HG02973 (cell line): ENCODE measurements at regions not wholly inside any gene's neighbourhood (a gene's known extent, or its start where the extent isn't known, plus 50 kb on each side); places are given as distances from the start of the nearest gene placed in this dataset.
A peak's percentile ranks its signal among the peaks of the same experiment; 100 is the strongest.
"Not testable (repeated sequence)": the region's sequence is repeated elsewhere in the genome, so short reads cannot be mapped to it uniquely, and the experiment has no call there.

Source experiments
- ATAC-seq: cut with Tn5 transposase; IDR thresholded peaks from one replicate; pipeline ENCODE4 v1.9.1; 2021; ENCODE audit warnings: moderate library complexity; ENCODE audit not compliant: unreplicated experiment

DNA sequence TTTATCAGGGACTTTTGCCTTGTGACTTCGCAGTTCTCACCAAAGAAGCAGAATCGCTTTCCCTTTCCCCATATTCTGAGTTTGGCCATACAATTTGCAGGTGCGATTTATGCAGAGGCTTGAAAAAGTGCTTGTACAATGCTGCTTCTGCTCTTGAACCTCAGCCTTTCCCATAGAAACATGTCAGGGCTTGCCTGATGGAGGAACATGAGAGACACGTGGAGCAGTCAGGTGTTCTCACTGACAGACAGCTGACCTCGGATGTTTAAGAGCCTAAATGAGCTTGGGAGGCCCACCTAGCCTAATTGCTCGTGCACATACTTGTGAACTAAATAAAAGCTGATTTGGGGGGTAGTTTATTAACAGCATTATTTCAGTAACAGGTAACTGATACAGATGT, 290.0 kb downstream of the S1PR1 start:
- ATAC-seq: no peak

- no peak for ATAC-seq
Measured at GRCh38 chr1:101532377-101532776, 295.6 kb downstream of the S1PR1 start.

- ATAC-seq: no peak
Measured at GRCh38 chr1:101540161-101540560, 303.3 kb downstream of the S1PR1 start.

DNA sequence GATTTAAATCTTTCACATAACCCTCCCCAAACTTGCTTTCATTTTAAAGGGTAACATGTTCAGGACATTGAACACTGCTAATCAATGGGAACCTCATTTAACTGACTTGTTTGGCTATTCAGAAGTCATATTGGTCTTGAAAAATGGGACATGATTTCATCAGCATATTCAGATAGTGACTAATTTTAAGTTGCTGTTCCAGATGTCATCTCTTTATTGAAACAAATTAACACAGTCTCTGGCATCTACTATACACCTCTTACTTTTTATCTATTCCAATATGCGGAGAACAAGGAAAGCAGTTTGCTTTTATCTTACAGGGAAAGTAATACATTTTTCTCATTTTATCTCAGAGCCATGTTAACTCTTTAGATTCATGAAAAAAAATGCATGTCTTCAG, 310.1 kb downstream of the S1PR1 start:
- ATAC-seq: no peak

DNA sequence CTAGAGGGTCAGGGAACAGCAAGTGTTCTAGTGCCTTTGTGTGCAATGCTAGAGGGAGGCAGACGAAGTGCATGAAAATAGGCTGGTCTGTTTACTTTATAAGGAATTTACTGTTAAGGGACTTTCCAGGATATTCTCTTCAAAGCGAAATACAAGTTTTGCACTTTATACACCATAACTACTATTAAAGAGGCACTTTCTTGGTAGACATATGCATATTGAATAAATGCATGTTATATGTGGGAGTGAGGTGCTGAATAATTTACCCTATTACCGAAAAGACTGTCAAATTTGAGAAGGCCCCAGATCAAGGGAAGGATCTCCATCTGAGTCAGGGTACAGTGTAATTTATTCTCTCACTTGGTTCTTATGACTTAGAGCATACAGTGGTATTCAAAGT, 310.5 kb downstream of the S1PR1 start:
- ATAC-seq: no peak

GRCh38 chr1:101548376-101548775, 311.6 kb downstream of the S1PR1 start:
- ATAC-seq: no peak

- no peak for ATAC-seq
Measured at GRCh38 chr1:101550581-101550980, 313.8 kb downstream of the S1PR1 start.

GRCh38 chr1:101566883-101567538, 330.2 kb downstream of the S1PR1 start:
- no peak for ATAC-seq

DNA sequence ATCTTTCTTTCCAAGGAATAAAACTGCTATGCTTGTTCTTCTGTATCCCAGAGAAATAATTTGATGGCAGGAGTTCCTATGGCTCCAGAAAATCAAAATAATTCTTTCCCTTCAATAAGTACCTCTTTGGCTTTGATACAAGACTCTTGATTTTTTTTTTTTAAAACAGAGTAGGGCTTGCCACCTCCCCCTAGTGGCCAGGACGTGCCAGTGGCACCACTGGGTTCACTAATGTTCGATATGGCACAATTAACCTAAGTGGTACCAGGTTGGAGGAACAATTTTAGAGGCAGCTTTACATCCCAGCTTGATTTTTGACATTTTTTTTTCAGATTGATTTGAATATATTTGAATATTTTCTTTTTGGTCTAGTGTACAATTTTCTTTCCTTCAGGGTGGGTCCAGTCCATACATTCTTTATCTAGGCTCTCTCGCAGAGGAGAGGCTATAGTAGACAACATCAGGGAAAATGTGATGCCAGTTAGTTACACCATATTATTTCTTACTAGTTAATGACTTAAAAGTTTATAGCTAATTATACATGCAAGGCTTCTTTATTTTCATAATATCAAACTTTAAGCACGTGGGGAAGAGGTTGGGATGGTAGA, 330.9 kb downstream of the S1PR1 start:
- peak; percentile 98 for ATAC-seq

DNA sequence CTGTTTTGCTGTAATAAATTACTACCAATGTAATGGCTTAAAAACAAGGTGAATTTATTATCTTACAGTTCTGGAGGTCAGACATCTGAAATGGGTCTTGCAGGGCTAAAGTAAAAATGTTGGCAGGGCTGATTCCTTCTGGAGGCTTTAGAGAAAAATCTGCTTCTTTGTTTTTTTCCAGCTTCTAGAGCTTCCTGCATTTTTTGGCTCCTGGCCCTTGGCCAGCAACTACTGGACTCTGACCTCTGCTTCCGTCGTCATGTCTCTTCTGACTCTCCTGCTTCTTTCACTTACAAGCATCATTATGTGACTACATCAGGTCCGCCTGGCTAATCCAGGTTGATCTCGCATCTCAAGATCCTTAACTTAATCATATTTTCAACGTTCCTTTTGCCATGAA, 350.9 kb downstream of the S1PR1 start:
- ATAC-seq: no peak

GRCh38 chr1:101588677-101589076, 351.9 kb downstream of the S1PR1 start:
- ATAC-seq: no peak

DNA sequence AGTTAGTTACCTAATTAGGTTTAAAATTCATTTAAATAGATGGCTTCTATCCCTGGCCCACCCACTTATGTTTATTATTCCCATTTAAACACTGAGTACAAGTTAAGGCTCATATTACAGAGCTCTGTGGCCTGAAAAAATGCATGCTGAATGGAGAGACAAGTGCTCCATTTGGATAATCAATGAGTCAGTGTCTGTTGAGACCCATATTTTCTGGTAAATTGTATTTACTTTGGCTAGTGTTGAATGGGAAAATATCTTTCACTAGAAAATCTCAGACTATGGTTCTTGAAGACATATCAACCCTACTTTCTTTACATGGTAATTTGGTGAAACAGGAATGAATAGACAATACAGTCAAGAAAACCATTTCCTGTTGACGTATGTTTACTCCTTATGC, 356.0 kb downstream of the S1PR1 start:
- no peak for ATAC-seq

- ATAC-seq: no peak
Measured at GRCh38 chr1:101595881-101596374, 359.1 kb downstream of the S1PR1 start.

DNA sequence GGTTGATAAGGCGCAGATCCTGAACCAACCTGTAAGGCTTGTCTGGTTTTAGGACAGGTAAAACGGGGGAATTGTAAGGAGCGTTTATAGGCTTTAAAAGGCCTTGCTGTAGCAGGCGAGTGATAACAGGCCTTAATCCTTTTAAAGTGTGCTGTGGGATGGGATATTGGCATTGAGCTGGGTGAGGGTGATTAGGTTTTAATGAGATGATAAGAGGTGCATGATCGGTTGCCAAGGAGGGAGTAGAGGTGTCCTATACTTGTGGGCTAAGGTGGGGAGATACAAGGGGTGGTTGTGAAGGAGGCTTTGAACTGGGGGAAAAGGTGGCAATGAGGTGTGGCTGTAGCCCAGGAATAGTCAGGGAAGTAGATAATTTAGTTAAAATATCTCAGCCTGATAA, 363.8 kb downstream of the S1PR1 start:
- not testable (repeated sequence) for ATAC-seq

GRCh38 chr1:101603726-101604125, 366.9 kb downstream of the S1PR1 start:
- ATAC-seq: no peak

DNA sequence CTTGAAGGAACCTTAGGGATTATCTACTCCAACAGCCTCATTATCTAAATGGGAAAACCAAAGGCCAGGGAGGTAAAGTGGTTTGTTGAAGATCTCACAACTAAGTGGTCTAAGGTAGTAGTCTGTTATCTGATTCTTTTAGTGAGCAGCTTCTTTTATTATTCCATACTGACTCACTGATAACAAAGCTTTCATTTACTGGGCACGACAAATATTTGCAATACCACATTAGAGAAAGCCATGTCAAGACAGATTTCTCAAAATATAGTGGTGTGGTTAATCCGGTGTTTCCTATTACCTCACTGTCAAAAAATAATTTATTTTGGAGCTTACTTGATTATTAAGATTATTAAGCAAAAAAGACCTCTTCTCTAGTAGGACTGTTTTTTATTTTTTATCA, 369.1 kb downstream of the S1PR1 start:
- ATAC-seq: no peak

GRCh38 chr1:101613546-101613945, 376.7 kb downstream of the S1PR1 start:
- ATAC-seq: no peak

- no peak for ATAC-seq
Measured at GRCh38 chr1:101618900-101619299, 377.8 kb downstream of the OLFM3 start.

- no peak for ATAC-seq
Measured at GRCh38 chr1:101632548-101633272, 364.0 kb downstream of the OLFM3 start.

DNA sequence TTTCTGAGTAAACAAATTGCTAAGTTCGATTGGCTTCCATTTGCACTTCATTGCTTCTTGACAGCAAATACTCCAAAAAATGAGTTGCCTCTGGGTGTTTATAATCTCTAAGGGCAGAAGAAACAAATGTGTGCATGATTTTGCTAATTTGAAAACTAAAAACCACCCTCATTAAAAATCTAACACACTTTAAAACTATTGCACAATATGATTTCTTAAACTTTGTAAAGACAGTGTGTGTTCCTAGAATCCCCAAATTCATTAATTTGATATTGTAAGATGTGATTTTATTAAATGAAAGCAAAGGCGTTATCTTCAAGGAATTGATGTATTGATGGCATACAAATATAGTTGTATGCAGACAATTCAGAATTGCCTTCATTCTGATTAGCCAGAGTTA, 350.9 kb downstream of the OLFM3 start:
- ATAC-seq: no peak

GRCh38 chr1:101652484-101652883, 344.2 kb downstream of the OLFM3 start:
- no peak for ATAC-seq

GRCh38 chr1:101653482-101653946, 343.2 kb downstream of the OLFM3 start:
- no peak for ATAC-seq
